ENCODE measurements at regions not wholly inside any gene's neighbourhood (a gene's known extent, or its start where the extent isn't known, plus 50 kb on each side); places are given as distances from the start of the nearest gene placed in this dataset.
"Not testable (repeated sequence)": the region's sequence is repeated elsewhere in the genome, so short reads cannot be mapped to it uniquely, and the experiment has no call there.

DNA sequence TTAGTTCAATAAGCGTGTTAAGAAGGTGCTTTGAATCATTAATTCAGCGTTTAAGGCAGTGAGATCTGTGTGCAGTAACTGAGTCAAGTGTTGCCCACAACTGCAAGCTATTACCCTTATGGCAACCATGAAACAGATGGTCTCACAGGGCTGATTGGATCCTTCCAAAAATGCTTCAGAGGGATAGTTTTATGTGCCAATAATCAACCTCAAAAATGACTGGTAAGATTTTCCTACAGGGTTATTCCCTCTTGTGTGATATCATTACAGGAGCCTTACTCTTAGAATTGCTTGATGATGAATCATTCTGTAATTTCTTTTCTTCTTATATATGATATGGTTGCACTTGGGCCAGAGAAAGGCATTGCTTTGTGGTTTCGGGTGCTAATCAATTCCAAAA, 1299.2 kb upstream of the ATXN8OS start:
- no peak for DNase-seq

DNA sequence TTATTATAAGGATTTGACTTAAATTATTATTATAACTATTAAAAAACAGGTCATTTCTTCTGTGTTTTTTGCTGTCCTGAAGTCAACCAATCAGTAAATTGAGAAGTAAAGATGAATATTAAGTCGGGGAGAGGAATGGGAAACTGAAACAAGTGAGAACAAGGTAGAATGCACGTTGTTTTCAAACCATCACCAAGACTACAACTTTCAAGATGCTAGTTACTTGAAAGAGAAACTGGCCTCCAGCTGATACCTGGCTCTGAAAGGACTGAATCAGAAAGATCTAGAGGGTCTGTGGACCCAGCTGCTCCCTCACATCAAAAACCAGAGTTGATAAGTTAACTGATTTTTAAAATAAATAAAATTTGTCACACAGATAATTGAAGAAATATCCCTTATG, 1301.5 kb upstream of the ATXN8OS start:
- no peak for DNase-seq

DNA sequence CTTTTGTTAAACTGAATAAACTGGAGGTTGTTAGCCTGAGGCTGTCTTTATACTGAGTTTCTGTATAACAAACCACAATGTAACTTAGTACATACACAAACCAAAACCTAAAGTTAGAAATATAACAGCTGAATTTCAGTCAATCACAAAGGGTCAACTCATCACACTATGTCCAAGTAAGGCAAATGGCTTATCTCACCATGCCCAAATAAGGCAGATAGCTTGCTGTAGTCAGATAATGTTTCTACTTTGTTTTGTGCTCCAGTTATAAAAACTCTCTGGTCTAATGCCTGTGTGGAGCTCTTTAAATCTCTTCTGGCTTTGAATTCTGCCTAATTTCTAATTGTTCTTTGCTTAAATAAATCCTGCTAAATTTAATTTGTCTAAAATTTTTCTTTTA, 1323.4 kb upstream of the ATXN8OS start:
- no peak for DNase-seq

DNA sequence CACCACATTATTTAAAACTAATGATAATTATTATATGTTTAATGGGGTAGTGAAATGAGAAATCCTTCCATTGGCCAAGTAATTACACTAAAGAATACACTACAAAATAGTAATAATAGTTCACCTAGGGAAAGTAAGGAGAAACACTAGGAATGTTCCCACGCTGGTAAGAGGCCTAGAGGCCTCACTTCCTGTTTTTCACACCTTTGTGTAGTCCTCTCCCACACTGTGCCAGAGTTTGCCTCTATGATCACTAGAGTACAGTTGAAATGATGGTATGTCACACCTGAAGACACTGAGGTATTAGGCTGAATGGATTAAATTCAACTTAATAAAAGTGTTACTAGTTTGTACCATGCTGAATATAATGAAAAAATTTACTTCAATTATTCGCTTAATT, 1348.0 kb upstream of the ATXN8OS start:
- no peak for DNase-seq

DNA sequence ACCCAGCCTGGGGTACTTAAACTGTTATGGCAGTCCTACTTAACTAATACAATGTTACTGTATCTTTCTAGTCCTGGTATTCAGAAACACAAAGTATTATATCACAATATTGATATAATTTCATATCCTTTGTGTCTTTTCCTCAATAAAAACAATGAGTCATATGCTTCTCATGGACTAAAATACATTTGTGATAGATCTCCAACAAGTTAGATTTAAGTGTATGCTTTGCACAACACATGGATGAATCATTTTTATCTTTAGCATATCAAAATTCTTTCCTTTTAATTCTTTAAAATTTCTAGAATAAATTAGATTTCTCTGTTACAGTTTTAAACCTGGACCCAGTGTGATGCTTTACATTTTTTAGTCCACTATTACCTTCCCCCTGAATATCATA, 1357.8 kb upstream of the ATXN8OS start:
- DNase-seq: no peak

DNA sequence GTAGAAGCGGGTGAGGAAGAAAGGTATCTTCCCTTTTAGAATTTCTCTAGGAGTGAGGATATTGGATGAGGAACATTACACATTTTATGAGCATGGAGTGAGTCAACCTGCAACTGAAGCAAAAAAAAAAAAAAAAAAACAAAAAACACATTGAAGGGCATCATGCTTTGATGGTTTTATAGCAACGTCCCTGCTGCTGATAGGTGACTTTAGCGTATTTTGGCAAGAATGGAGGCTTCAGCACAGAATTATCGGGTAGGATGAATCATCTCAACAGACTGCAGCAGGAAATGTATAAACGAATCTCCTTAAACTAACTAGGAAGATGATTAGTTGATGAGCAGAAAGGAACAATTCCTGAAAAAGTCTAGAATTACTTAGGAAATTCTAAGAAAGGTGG, 1359.6 kb upstream of the ATXN8OS start:
- DNase-seq: no peak

- no peak for DNase-seq
Observed at GRCh38 chr13:68745502-68745901, 1362.1 kb upstream of the ATXN8OS start.

GRCh38 chr13:68736961-68737360, 1370.7 kb upstream of the ATXN8OS start:
- no peak for DNase-seq

DNA sequence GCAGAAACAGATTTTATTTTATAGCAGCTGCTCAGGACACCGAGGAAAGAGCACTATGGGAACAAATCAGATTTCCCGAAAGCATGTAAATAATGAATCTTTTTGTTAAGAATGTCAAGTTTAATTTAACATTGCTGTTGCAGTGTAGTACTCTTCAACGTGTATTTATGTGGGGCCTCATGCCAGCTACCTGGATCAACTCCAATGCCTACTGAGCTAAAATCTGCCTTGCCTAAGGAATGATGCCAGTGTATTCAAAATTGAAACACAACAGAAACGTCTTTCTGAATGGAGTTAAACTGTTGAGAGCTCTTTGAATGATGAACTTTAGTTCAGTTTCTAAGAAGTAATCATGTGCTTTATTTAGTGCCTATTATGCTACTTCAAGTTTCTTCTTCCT, 1379.8 kb upstream of the ATXN8OS start:
- no peak for DNase-seq

- no peak for DNase-seq
Observed at GRCh38 chr13:68727165-68727564, 1380.5 kb upstream of the ATXN8OS start.

DNA sequence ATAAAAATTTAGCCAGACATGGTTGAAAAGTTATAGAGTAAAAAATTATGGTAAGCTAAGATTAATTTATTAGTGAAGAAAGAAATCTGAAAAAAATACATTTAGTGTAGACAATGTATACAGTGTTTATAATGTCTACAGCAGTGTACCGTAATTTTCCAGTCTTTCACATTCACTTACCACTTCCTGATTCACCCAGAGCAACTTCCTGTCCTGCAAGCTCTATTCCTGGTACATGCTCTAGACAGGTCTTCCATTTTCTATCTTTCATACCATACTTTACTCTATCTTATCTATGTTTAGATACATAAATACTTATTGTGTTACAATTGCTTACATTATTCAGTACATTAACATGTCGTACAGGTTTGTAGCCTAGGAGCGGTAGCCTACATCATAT, 1387.8 kb upstream of the ATXN8OS start:
- DNase-seq: no peak

DNA sequence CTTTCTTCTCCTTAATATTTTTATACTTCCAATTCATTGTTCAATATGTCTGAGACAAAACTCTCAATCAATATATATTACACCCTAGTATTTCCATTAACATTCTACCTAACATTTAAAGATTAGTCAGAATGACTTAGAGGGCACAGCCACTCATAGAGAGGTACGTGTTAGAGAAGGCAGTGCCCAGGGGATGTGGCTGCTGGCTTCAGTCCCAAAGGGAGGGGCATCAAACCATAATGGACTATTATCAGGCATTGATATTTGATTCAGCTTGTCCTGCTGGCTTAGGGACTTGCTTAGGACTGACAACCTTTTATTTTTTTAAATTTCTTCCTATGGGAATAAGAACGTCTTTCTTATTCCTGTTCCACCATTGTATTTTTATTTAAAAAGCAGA, 1392.0 kb upstream of the ATXN8OS start:
- no peak for DNase-seq

DNA sequence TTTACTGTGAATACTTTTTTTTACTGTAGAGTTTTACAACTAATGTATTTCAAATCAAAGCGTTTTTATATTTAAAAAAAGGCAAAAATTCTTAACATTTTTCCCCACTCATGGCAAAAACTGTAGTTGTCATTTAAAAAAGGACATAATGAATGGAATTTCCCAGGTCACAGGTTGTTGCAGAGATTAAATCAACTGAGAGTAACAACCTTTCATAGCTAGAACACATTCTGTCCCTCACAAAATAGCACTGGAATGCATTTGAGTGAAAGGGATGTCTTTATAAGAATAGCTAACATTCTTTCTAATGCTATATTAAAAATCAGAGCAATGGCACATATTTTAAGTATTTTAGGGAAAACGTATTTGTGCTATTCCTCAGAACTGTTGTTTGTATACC, 1393.3 kb upstream of the ATXN8OS start:
- DNase-seq: no peak

GRCh38 chr13:68713394-68713793, 1394.2 kb upstream of the ATXN8OS start:
- DNase-seq: no peak

DNA sequence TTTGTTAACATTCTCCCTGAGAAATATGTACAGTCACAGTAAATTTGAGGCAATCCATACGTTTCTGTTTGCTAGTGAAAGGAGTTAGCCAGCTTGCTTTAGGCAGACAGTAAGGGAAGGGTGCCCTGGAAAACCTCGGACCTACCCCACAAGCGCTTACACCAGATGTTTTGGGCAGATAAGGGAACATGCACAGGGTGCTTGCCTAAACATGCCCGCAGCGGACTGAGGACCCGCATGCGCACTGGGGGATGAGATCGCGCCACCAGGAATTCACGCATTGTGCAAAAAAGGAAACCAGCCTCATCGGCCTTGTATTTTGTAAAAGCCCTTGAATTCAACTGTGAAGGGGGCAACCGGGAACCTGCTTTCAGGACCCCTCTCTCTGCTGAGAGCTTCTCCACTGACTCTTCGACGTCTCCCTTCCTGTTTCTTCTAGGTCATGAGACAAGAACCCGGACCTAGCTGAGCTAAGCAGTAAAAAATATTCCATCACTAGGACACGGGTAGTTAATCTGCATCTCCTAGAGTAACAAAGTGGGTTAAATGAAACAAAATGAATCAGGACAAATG, 1399.2 kb upstream of the ATXN8OS start:
- no peak for DNase-seq

DNA sequence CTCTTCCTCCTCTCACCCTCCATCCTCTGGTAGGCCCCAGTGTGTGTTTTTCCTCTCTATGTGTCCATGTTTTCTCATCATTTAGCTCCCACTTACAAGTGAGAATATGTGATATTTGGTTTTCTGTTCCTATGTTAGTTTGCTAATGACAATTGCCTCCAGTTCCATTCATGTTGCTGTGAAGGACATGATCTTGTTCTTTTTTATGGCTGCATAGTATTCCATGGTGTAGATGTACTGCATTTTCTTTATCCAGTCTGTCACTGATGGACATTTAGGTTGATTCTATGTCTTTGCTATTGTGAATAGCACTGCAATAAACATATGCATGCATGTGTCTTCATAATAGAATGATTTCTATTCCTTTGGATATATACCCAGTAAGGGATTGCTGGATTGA, 1401.6 kb upstream of the ATXN8OS start:
- not testable (repeated sequence) for DNase-seq

DNA sequence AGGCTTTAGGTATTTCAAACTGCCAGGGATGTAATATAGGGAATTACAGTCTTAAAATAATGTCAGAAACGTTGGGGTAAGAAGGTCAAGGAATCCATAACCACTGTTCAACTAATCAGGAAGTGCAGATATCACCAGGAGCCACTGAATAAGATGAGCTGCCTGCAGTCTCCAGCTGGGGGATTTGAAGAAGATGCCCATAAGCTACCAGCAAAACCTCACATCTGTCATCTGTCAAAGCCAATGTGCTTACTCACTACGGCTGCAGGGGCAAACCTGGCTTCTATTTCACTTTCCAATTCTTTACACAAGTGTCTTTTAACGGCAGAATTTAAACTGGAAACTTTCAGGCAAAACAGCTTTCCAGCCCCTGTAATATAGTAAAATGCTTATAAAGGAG, 1410.1 kb upstream of the ATXN8OS start:
- DNase-seq: no peak

DNA sequence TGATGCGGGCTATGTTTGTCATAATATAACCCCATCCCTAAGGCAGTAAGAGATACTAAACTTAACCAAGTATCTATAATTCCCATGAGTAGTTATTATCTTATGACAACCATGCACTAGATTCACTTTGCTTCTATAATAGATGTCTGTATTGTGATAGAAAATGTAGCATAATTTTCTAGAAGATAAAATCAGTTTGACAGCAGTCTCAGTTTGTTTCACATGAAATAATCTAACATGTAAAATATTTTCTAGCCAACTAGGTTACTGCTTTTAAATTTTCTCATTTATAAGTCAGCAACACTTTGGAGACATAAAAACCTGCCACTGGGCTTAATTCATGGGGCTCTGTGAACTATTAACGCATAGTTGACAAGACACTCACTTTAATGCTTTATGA, 1410.7 kb upstream of the ATXN8OS start:
- DNase-seq: no peak

GRCh38 chr13:68692049-68692448, 1415.6 kb upstream of the ATXN8OS start:
- no peak for DNase-seq

GRCh38 chr13:68690567-68690966, 1417.1 kb upstream of the ATXN8OS start:
- no peak for DNase-seq

GRCh38 chr13:68676513-68677115, 1431.0 kb upstream of the ATXN8OS start:
- DNase-seq: no peak

GRCh38 chr13:68675209-68675608, 1432.4 kb upstream of the ATXN8OS start:
- DNase-seq: no peak

DNA sequence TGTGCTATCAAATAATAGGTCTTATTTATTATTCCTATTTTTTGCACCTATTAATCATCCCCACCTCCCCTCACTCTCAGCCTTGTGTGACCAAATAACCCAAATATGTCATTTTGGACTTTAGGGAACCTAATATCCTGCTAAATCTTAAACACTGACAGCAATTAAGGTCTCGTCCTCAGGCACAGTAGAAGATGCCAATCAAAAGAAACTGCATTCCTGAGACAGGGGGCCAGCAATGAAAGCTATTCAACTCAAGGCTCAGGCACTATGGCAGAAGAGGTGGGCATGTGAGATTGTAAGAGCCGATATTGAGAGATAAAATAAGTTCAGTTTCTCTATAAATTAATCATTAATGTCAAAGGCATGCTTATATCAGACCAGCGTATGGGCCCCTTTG, 1437.7 kb upstream of the PCDH9 start:
- DNase-seq: no peak

DNA sequence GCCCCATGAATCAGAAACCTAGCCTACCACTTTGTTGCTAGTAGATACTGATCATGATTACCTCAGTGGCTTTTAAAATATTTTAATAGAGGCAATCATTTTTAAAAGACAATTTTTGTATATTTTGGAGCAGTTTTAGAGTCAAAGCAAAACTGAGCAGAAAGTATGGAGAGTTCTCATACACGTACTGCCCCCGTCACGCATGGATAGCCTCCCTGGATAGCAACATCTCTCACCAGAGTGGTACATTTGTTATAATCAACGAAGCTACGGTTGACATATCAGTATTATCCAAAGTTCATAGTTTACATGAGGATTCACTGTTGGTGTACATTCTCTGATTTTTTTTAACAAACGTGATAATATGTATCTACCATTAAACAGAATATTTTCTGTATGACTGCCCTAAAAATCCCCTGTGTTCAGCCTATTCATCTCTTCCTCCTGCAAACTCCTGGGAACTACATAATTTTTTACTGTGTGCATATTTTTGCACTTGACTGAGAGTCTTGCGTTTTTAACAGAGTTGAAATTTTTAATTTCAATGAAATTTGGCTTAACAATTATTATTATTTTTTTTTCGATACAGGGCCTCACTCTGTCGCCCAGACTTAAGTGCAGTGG, 1436.8 kb upstream of the PCDH9 start:
- DNase-seq: no peak

Measured in renal pelvis (tissue), 1 donor.